ENCODE measurements at regions not wholly inside any gene's neighbourhood (a gene's known extent, or its start where the extent isn't known, plus 50 kb on each side); places are given as distances from the start of the nearest gene placed in this dataset.
"Not testable (repeated sequence)": the region's sequence is repeated elsewhere in the genome, so short reads cannot be mapped to it uniquely, and the experiment has no call there.

DNA sequence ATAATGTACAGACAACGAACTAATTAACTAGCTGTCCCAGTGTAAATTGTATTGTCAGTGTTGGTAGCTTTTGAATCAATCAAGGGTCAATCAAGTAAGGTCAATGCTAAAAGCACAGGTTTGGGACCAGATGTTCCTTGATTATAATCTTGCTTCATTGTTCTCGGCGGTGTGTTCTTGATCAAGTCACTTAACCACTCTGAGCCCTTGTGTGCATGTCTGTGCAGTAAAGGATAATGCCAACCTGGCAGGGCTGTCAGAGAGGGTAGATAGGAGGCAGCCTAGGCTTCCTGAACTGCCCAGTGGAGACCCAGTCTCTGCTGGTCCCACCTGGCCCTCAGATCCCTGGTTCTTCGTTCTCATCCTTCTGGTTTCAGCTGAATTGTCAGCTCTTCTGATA is 221.0 kb downstream of the EMX2 start:
- H3K4me3 ChIP-seq (ENCODE audit: low read depth, low read length): no peak overlapping the region
- DNase-seq (ENCODE audit: low read depth): no peak

DNA sequence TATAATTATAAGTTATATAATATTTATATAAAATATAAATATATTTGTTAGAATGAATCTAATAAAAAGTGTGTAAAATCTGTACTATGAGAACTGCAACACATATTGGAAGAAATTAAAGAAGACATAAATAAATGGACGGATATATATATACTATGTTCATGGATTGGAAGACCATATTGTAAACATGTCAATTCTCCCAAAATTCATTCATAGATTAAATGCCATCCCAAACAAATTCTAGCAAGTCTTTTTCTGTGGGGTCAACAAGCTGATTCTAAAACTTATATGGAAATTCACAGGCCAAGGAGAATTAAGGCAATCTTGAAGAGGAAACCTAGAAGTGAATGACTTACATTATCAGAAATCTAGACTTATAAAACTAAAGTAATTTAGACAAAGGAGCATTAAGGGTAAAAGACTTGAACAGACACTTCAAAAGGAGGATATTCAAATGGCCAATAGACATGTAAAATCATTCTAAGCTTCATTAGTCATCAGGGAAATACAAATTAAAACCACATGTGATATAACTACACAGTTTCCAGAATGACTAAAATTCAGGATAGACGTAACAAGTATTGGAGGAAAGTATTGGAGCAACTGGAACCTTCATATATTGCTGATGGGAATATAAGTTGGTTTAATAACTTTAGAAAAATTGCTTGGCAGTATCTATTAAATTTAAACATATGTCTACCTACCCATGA is 225.9 kb downstream of the EMX2 start:
- no peak for DNase-seq (ENCODE audit: low read depth)
- H3K4me3 ChIP-seq (ENCODE audit: low read depth, low read length): no peak overlapping the region

DNA sequence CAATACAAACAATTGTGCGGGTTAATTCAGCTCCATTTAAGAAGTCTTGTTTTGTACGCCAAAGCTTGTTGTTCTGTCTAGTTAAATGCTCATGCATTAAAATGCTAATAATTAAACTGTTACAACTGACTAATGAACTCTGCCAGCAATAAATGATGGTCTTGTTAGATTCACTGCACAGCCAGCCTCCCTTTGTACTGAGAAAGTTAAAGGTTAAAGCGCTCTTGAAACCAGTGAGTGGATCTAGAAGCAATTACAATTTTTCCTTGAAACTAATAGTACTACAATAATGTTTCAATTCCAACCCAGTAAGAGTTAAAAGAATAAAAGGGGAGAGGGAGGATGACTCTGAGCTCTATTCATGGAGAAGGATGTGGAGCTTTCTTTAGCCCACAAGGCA is 233.0 kb downstream of the EMX2 start:
- DNase-seq (ENCODE audit: low read depth): no peak
- H3K4me3 ChIP-seq (ENCODE audit: low read depth, low read length): no peak overlapping the region

DNA sequence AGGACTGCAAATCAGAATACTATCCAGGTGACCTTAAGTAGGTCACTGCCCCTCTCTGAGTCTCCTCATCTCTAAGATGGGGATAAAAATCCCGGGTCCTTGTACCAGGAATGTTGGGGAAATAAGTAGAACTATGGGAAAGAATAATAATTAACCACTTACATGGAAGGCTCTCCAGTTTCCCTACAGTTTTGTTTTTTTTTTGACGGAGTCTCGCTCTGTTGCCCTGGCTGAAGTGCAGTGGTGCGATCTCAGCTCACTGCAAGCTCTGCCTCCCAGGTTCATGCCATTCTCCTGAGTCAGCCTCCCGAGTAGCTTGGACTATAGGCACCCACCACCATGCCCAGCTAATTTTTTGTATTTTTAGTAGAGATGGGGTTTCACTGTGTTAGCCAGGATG is 234.7 kb downstream of the EMX2 start:
- DNase-seq (ENCODE audit: low read depth); H3K4me3 ChIP-seq (ENCODE audit: low read depth, low read length): not testable (repeated sequence)

DNA sequence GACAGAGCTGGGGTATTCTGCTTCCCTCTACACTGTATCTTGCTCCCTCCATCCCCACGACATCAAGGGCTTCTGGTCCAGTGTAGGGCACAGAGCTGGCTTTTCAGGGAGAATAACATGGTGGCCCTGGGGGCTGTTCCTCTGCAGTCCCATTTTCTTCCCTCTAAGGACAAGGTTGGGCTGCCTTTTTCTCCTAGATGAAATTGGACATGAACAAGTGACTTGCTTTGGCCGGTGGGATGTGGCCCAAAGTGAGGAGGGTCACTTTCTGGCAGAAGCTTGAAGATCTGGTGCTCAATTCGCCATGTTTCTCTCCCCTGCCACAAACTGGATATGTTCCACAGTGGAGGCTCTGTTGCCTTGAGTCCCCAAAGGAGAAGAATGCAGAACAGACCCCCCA is 235.7 kb downstream of the EMX2 start:
- H3K4me3 ChIP-seq (ENCODE audit: low read depth, low read length): no peak overlapping the region
- DNase-seq (ENCODE audit: low read depth): no peak

DNA sequence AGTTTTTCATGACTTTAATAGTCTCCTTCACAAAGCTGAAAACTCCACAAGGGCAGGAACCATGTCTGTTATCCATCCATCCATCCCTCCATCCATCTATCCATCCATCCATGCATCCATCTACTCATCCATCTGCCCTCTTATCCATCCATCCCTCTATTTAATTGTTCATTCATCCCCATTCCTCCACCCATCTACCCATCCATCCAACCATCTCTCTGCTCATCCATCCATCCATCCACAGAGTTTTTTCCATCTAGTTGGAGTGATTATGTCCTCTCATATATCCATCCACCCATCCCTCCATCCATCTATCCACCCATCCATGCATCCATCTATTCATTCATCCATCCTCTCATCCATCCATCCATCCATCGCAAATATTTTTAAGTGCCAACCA is 237.9 kb downstream of the EMX2 start:
- no peak overlapping the region for H3K4me3 ChIP-seq (ENCODE audit: low read depth, low read length)
- DNase-seq (ENCODE audit: low read depth): no peak

DNA sequence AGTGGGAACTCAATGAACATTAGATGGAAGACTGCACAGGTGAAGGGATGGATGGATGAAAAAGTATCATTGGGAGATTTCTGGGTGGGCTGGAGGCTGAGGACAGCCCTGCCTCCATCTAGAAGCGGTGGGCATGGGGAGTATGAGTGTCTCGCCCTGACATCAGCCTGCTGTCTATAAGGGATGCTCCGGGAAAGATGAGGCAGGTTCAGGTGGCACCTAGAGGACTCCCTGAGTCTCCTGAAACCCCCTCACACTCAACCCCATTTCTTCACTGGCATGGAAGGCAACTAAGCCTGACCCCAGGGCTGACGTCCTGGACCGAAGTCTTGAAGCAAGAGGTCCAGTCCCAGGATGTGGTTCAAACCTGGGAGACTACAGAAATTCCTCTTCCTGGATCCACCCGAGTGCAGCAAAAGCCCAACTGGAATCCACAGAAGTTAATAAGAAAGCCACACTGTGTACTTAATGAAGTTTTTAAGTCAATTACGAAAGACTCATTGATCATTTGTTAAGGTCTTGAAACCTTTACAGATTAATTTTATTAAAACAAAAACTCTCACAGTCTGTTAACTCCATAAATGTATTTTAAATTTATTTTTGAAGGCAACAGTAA is 238.8 kb downstream of the EMX2 start:
- DNase-seq (ENCODE audit: low read depth): no peak
- no peak overlapping the region for H3K4me3 ChIP-seq (ENCODE audit: low read depth, low read length)

DNA sequence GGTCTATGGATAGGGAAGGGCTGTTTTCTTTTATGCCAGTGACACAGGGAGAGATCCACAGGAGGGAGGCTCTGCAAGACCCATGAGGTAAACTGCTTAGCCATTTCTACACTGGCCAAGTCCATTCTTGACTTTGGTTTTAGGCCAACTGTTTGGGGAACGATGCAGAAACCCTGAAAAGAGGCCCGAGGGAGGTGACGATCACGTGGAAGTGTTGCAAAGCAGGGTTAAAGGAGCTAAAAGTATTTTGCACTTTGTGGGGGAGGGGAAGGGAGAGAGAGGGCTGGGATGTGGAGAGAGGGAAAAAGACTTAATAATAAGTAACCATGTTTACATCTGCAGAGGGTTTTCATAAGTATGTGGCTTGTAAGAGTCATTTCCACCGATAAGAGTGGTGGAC is 239.7 kb downstream of the EMX2 start:
- no peak for DNase-seq (ENCODE audit: low read depth)
- no peak overlapping the region for H3K4me3 ChIP-seq (ENCODE audit: low read depth, low read length)

DNA sequence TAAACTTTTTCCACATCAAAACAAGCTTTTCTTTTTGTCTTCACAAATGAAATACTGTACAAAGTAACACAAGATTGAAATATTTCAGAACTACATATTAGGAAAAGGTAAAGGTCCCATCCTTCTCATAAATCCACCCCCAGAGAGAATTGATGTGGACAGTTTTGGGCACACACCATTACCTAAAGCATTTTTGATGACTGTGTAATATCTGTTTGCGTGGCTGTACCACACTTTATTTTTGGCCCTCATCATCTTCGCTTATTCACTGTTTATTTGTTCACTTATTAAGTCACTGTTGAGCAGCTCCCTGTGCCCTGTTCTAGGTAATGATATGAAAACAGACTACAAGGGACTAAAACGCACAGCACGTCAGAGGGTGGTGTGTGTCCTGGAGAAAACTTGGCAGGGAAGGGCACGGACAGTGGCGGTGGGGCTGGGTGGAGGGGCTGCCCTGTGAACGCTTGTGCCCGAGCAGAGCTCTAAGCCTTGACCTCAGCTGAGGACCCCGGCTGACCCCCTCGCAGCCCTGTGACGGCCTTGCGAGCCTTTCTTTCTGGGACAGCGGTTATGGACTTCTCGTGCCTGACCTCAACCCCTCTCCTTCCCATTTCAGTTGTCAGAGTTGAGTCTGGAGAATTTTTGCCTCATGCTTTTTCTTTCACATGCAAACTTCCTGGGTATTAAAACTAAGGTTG is 241.3 kb downstream of the EMX2 start:
- H3K4me3 ChIP-seq (ENCODE audit: low read depth, low read length): no peak overlapping the region
- no peak for DNase-seq (ENCODE audit: low read depth)

DNA sequence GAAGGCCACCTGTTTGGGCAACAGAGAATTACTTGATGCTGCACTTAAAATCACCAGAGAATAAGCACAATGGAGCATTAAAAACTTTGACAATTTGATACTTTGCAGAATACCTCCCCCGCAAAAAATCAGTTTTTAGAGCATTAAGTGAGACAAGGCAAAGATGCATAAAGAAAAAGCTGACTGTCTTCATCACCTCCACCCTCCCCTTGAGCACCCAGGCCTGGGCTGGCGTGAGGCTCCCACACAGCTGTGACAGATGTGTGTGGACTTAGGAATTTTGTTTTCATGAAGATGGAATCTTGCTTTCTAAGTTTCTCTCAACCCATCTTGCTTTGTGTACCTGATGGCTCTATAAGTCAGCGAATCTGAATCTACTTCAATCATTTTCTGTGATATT is 242.2 kb downstream of the EMX2 start:
- no peak for DNase-seq (ENCODE audit: low read depth)
- H3K4me3 ChIP-seq (ENCODE audit: low read depth, low read length): no peak overlapping the region

DNA sequence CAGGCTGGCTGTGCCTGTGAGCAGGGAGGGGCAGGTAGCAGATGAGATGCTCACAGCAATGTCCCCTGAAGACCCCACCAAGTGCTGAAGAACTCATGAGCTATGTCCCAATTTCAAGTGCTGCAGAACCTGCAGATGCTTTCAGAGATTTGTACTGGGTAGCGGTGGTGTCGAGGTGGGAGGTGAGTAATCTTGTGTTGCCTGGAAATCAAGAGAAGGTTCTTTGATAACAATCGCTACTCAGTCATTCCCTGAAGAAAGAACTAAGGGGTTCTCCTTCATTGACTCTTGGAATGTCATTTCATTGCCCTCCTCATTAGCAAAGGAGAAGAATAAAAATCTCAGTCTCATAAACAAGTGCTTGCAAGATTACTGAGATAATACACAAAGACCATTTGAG is 246.4 kb downstream of the EMX2 start:
- H3K4me3 ChIP-seq (ENCODE audit: low read depth, low read length): no peak overlapping the region
- no peak for DNase-seq (ENCODE audit: low read depth)

DNA sequence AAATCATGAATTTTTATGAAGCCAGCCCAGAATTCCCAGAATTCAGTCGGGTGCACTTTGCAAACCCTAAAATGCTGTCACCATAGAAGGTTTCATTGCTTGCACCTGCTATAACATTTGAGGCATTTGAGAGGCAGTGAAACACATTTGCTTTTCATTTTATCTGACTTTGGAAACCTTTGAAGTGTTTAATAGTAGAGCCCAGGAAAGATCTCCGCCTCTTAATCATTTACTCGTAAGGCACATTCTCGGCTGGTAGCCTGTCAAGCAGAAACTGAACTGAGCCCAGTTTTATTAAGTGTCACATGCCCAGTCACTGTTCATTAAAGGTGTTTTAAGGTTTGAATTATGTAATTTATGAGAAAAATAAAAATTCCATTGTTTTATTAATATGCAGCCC is 247.6 kb downstream of the EMX2 start:
- no peak for DNase-seq (ENCODE audit: low read depth)
- no peak overlapping the region for H3K4me3 ChIP-seq (ENCODE audit: low read depth, low read length)

DNA sequence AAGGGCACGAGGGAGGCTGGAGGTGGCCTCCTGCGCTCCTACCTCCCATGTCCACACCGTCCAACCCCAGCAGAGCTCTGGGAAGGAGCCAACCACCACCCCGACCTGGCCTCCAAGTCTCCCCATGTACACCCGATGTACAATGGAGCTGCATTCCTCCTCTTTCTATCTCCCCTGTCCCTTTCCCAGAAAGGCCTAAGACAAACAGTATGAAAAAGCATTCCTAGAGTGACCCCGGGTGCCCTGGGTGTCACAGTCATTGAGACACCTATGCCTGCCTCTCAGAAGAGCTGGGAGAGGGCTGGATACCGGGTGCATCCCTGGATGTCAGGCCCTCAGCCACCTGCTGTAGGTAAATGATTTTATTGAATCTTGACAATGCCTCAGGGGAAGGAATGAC is 248.1 kb downstream of the EMX2 start:
- H3K4me3 ChIP-seq (ENCODE audit: low read depth, low read length): no peak overlapping the region
- no peak for DNase-seq (ENCODE audit: low read depth)

DNA sequence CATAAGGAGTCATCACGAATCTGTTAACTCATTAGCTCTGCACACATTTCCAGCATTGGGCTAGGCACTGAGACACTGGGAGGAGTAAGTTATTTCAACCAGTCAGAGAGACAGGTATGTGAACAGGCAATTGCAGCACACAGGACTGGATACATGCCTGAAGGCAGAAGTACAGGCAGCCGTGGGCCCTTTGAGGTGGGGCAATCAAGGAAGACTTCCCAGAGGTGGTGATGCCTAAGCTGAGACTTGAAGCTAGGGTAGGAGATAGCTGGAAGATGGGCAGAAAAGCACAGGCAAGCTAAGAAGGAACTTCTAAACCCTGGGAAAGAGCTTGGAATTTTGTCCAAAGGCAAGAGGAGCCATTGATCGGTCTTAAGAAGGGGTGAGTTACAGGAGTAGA is 249.7 kb downstream of the EMX2 start:
- H3K4me3 ChIP-seq (ENCODE audit: low read depth, low read length): no peak overlapping the region
- DNase-seq (ENCODE audit: low read depth): no peak

DNA sequence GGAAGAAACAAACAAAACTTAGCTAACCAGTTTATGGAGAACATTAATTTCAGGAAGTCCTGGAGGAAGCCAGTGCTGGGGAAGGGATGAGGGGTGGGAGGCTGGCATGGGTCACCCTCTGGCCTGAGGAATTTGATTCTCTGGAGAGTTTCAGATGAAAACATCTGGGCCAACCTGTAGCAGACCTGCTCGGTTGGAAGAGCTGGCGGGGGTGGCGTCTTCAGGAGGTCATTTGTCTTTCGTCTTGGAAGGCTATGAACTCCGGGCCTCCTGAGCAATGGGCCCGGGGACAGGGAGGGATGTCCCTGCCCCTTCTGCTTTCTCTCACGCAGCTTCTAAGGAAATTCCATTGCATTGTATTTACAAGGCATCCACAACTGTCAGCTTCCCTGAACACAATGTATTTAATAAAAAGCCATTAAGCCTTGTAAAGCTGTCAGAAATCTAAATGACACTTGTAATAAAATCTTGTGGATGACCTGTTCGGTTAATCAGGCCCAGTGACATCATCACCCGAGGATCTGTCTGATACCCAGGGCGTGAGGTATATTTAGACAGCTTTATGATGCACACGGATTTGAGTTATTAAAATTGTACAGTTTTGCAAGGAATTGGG is 250.5 kb downstream of the RAB11FIP2 start:
- DNase-seq (ENCODE audit: low read depth): no peak
- H3K4me3 ChIP-seq (ENCODE audit: low read depth, low read length): no peak overlapping the region

DNA sequence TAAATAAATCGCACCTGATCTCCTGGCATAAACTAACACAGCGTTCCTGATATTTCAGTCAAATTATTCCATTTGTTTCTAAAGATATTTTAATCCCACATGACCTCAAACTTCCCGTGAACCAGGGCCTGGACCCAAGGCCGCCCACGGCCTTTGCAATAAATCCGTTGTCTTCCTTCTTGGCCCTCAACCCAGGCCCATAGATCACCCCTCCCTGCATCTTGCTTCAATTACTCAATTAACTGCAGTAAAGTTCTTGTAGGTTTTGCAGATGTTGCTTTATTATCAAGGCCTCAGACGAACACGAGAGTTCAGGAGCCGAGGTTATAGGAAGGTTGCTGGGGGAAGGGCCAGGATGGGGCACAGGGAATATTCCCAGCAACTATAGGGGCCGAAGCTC is 249.4 kb downstream of the RAB11FIP2 start:
- H3K4me3 ChIP-seq (ENCODE audit: low read depth, low read length): no peak overlapping the region
- no peak for DNase-seq (ENCODE audit: low read depth)

DNA sequence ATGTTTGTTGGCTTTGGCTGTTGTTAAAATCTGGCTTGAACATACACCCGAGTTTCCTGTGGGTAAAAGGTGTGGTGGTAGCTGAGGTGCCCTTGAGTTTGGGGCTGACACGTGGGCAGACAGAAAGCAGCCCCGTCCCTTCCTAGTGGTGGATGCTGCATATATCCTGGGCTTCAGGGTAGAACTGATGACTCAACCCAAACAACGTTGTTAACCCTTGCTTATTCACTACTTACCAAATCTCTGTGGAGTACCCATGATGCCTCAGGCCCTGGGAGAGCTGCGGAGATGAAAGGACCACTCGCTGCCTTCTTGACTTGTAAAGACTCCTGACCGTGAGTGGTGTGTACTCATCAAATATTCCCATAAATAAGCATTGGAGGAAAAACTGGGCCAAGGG is 245.1 kb downstream of the RAB11FIP2 start:
- DNase-seq (ENCODE audit: low read depth): no peak
- no peak overlapping the region for H3K4me3 ChIP-seq (ENCODE audit: low read depth, low read length)

DNA sequence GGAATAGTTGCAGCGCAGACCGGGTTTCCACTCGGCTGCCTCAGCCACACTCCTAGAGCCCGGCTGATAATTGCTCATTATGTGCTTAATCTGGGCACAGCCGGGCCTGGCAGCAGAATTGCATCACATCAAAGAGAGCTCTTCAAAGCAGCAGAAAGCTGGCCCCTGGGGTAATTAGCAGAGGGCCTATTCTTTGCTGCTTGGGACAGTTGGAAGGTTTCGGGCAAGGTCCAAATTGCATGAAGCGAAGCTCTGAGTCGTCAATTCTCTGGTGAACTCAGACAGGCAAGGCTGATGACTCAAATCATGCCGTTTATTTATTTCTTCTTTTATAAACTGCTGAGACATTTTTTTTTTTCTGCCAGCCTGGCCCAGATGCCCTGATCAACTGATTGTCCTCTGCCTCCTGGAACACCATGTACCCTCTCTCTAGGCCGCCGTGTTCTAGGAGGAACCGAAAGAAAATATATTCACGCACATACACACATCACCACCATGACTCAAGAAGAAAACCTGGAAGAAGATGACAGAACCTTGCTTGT is 242.2 kb downstream of the RAB11FIP2 start:
- H3K4me3 ChIP-seq (ENCODE audit: low read depth, low read length): no peak overlapping the region
- DNase-seq (ENCODE audit: low read depth): no peak

DNA sequence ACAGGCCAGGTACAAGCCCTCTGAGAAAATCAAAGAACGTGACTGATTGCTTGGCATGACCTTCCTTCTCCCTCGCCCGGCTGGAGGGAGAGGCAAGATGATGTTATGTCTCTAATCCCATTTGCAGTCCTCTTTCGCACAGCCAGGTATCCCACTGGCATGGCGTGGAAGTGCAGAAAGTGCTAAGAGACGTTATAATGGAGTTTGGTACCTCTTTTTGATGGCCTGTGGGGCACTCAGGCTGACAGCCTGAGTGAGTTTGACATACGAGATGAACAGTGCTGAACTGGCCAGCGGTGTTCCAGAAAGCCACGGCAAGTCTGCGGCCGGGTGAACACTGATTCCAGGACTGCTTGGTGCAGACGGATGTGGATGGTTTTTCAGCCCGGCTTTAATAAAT is 241.6 kb downstream of the RAB11FIP2 start:
- no peak overlapping the region for H3K4me3 ChIP-seq (ENCODE audit: low read depth, low read length)
- DNase-seq (ENCODE audit: low read depth): no peak

DNA sequence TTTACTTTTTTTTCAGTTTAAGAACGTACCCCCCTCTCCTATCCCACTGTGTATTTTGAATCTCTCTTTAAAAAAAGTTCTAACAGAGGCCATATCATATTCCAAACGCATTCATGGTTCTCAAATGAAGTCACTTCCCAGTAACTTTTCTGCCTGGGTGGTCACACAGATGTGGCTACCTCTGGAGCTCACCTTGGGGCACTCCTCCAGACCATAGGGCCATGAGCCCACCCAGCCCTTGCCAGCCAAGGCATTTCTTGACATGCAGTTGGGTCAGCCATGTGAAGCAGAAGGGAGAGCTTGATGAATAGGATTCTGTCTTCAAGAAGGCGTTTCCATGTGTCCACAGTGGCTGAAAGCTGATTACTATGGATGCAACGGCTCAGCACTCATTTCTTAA is 239.3 kb downstream of the RAB11FIP2 start:
- no peak overlapping the region for H3K4me3 ChIP-seq (ENCODE audit: low read depth, low read length)
- DNase-seq (ENCODE audit: low read depth): no peak

All from skeletal muscle cell (primary cell).